Psoas muscle (tissue), 7 donors: ENCODE measurements at regions not wholly inside any gene's neighbourhood (a gene's known extent, or its start where the extent isn't known, plus 50 kb on each side); places are given as distances from the start of the nearest gene placed in this dataset.
"Not testable (repeated sequence)": the region's sequence is repeated elsewhere in the genome, so short reads cannot be mapped to it uniquely, and the experiment has no call there.

Experiments used
- ATAC-seq, 4 donors: fragments of 200-7000 bp; cut with Tn5 transposase; one replicate each; pipeline ENCODE4 v1.9.1; 2020; ENCODE audit warnings: moderate library complexity in 3 of 4, mild to moderate bottlenecking in 2 of 4
- DNase-seq, 2 donors: peaks; one replicate each; pipeline ENCODE4 v3.0.0-alpha.2; 2020
- H3K27ac ChIP-seq: fragments of 200-600 bp; one replicate; pipeline ENCODE4 v1.8.0; 2022
- H3K27me3 ChIP-seq, 3 donors: fragments of 200-600 bp in 1 of 3; one replicate each; pipeline versions ENCODE4 v1.6.1 to v1.8.0; 2013 to 2022; ENCODE audit warnings: low read length in 2 of 3, mild to moderate bottlenecking in 2 of 3, moderate library complexity in 1 of 3; ENCODE audit not compliant: insufficient read depth in 3 of 3
- H3K36me3 ChIP-seq, 2 donors: fragments of 200-600 bp in 1 of 2; one replicate each; pipeline versions ENCODE4 v1.6.1 to v1.8.0; 2013 to 2022; ENCODE audit warnings: low read depth in 1 of 2, mild to moderate bottlenecking in 1 of 2, moderate library complexity in 1 of 2; ENCODE audit not compliant: insufficient read depth in 1 of 2
- H3K4me1 ChIP-seq: fragments of 200-600 bp; one replicate; pipeline ENCODE4 v1.8.0; 2022
- H3K4me3 ChIP-seq: fragments of 200-600 bp; one replicate; pipeline ENCODE4 v1.8.0; 2022; ENCODE audit warnings: mild to moderate bottlenecking
- H3K9me3 ChIP-seq: fragments of 200-600 bp; one replicate; pipeline ENCODE4 v1.8.0; 2022
- WGBS, 3 donors: extraction: QIAGEN DNeasy Blood & Tissue Kit; methylation state at CpG; one replicate each; pipeline versions ENCODE4 v1.1.6 to v1.1.7; 2013; 5-methylcytosine and 5-hydroxymethylcytosine counted together
- intact Hi-C, 2 donors: fragments of 100-400 bp; cut with DNase I; formaldehyde crosslinking; loops; one replicate each; pipeline versions ENCODE4 v1.11.0 to v1.14.2; 2022
- TF ChIP-seq, protein P1 (sequence below): fragments of 200-600 bp; IDR thresholded peaks from one replicate; pipeline ENCODE4 v1.8.0; 2022; ENCODE audit warnings: antibody characterized with exemption
- donor health status: healthy with polysubstance abuse.
- donor health status: DM: no; HTN: no; CAD: no; lungs with moderate emphysema.
- donor health status: Bipolar disorder and iron deficiency.
- donor health status: healthy.
- donor health status: DM: yes; HTN: yes; CAD: no.
- donor health status: DM: no; HTN: no; CAD: no.
- donor health status: DM: yes; HTN: yes; CAD: no.

GRCh38 chr15:62363913-62364312 is 198.8 kb upstream of the C2CD4B start:
- no peak overlapping the region for H3K27ac ChIP-seq

GRCh38 chr15:62365795-62366442 is 200.8 kb upstream of the C2CD4B start:
- ATAC-seq: no peak
- TF ChIP-seq, protein P1, sequence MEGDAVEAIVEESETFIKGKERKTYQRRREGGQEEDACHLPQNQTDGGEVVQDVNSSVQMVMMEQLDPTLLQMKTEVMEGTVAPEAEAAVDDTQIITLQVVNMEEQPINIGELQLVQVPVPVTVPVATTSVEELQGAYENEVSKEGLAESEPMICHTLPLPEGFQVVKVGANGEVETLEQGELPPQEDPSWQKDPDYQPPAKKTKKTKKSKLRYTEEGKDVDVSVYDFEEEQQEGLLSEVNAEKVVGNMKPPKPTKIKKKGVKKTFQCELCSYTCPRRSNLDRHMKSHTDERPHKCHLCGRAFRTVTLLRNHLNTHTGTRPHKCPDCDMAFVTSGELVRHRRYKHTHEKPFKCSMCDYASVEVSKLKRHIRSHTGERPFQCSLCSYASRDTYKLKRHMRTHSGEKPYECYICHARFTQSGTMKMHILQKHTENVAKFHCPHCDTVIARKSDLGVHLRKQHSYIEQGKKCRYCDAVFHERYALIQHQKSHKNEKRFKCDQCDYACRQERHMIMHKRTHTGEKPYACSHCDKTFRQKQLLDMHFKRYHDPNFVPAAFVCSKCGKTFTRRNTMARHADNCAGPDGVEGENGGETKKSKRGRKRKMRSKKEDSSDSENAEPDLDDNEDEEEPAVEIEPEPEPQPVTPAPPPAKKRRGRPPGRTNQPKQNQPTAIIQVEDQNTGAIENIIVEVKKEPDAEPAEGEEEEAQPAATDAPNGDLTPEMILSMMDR: no peak
- Histone ChIP-seq H3K27me3 (peaks cover 0 to under 1% (median 0%) of the 10 kb centered on the region in 3 donors), H3K4me3 (no peak overlapping the region), H3K9me3 (no peaks in the 10 kb centered on the region), H3K36me3 (no peaks in the 10 kb centered on the region), H3K27ac (no peak overlapping the region), H3K4me1 (no peaks in the 10 kb centered on the region)
- DNase-seq: no peak
- WGBS, 3 donors: 67 to 70% (median 69%) methylated on average over 4 of the region's 4 CpGs
- intact Hi-C loops: no loop called here

More at GRCh38 chr15:62363913-62364312, 198.8 kb upstream of the C2CD4B start:
- Histone ChIP-seq H3K27me3 (peaks cover 0 to 4% (median 3%) of the 10 kb centered on the region in 3 donors), H3K4me1 (no peaks in the 10 kb centered on the region), H3K9me3 (no peaks in the 10 kb centered on the region), H3K36me3 (no peaks in the 10 kb centered on the region), H3K4me3 (no peak overlapping the region)
- TF ChIP-seq, protein P1: no peak
- WGBS, 3 donors: 67 to 88% (median 81%) methylated on average over 1 of the region's 1 CpG
- DNase-seq (no peak), ATAC-seq (no peak)
- intact Hi-C loops: no loop called here

DNA sequence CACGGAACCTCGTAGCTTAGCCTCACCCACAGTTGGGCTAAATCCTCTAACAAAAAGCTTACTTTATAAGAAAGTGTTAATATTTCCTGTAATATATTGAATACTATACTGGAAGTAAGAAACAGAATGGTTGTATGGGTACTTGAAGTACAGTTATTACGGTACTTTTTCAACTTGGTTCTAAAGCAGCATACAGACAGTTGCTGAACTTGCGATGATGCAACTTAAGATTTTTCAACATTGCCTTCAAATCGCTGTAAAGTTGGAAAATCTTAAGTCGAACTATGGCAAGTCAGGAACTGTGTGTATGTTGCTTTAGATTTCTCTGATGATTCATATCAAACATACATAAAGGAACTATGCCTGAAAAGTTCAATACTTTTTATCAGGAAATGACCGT is 204.4 kb upstream of the C2CD4B start:
- ATAC-seq: no peak
- no peak overlapping the region for H3K27ac ChIP-seq
- WGBS, 3 donors: 78 to 91% (median 82%) methylated on average over 7 of the region's 7 CpGs
- H3K4me3 ChIP-seq: no peak overlapping the region
- no peaks in the 10 kb centered on the region for H3K4me1 ChIP-seq
- no peaks in the 10 kb centered on the region for H3K27me3 ChIP-seq
- no peaks in the 10 kb centered on the region for H3K9me3 ChIP-seq
- H3K36me3 ChIP-seq: no peaks in the 10 kb centered on the region
- intact Hi-C loops: no loop called here
- no peak for DNase-seq
- TF ChIP-seq, protein P1: no peak

DNA sequence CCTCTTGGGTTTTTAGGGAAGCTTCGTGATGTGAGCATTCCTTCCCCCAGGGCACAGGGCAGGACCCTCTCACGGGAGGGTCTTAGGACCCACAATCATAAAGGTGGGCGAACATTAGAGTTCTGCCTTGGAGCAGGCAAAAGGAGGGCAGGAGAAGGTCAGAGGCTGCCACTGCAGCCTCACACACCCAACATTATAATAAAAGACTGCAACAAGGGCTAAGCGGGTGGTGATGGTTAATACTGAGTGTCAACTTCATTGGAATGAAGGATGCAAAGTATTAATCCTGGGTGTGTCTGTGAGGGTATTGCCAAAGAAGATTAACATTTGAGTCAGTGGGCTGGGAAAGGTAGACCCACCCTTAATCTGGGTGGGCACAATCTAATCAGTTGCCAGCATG is 206.6 kb upstream of the C2CD4B start:
- intact Hi-C loops, H3K4me3 ChIP-seq, H3K27ac ChIP-seq, H3K4me1 ChIP-seq, H3K9me3 ChIP-seq, DNase-seq, H3K36me3 ChIP-seq, ATAC-seq, H3K27me3 ChIP-seq: not testable (repeated sequence)
- 89 to 95% (median 95%) methylated on average over 4 of the region's 4 CpGs for WGBS, 3 donors

DNA sequence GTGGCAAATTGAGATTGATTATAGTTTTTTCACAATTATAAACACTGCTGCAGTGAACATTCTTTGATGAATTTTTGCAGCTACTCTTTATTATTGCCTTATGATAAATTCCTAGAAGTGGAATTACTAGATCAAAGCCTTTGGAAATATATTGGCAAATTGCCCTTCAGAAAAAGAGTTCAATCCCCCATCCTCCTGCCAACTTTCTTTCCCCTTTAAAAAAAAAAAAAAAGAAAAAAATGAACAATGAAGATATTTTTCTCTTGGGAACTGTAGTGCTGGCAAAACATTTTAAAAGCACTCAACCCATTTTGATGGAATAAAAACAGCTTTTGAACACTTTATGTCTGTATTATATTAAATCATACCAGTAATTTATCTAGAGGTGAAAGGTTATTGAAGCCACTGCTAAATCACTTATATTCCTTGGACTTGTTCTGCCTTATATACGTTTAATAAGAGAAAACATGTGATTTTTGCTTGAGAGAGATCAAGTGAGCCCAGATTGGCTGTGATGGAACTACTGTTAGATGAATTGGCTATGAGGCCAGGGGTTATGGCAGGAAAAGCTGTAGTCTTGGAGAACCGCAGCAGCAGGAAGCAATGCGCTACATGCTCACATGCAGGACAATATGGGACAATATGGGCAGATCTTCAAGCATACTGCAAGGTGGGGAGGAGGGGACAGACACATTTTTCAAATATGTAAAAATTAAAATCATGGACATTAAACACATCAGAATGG is 212.8 kb upstream of the C2CD4B start:
- ATAC-seq (no peak), DNase-seq (no peak)
- intact Hi-C loops: loop anchor here in 1 of 2 donors (5.0 kb wide), 1 partner anchor 279 kb away; no protein-coding TSS in a partner anchor
- TF ChIP-seq, protein P1: no peak
- Histone ChIP-seq H3K27ac (no peak overlapping the region), H3K27me3 (no peaks in the 10 kb centered on the region), H3K4me3 (no peak overlapping the region), H3K4me1 (no peaks in the 10 kb centered on the region), H3K9me3 (no peaks in the 10 kb centered on the region), H3K36me3 (no peaks in the 10 kb centered on the region)
- 61 to 71% (median 69%) methylated on average over 3 of the region's 3 CpGs for WGBS, 3 donors
